ENCODE measurements at regions not wholly inside any gene's neighbourhood (a gene's known extent, or its start where the extent isn't known, plus 50 kb on each side); places are given as distances from the start of the nearest gene placed in this dataset.

DNA sequence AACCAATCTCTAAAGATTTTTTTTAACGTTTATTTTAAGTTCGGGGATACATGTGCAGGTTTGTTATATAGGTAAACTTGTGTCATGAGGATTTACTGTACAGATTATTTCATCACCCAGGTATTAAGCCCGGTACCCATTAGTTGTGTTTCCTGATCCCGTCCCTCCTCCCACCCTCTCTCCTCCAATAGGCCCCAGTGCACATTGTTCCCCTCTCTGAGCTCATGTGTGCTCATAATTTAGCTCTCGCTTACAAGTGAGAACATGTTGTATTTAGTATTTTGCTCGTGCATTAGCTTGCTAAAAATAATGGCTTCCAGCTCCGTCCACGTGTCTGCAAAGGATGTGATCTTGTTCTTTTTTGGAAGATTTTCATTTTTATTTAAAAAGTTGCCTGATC lies 2309.4 kb upstream of the AGA start:
- DNase-seq: no peak

- no peak for DNase-seq
These were observed 2313.1 kb upstream of the AGA start for GRCh38 chr4:179755322-179755721.

DNA sequence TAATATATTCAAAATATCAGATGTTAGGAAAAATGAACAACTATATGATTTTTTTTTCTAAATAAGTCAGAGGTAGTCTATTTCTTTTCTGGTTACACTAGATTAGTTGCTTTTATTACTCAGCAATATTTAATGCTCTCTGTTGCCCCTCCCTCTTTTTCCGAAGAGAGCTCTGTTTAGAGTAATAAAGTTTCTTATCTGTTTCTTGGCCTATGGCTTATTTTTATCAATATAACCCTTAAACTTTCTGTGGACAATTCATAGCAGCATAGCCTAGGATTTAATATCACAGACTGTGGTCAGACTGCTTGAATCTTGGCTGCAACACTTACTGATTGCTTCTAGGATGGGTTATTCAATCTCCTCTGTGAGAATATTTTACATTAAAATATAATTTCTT lies 2315.4 kb upstream of the AGA start:
- no peak for DNase-seq

- no peak for DNase-seq
These were observed 2320.6 kb upstream of the AGA start for GRCh38 chr4:179762840-179763239.

- DNase-seq: no peak
These were observed 2324.7 kb upstream of the AGA start for GRCh38 chr4:179766938-179767337.

GRCh38 chr4:179768996-179769395 lies 2326.8 kb upstream of the AGA start:
- no peak for DNase-seq

DNA sequence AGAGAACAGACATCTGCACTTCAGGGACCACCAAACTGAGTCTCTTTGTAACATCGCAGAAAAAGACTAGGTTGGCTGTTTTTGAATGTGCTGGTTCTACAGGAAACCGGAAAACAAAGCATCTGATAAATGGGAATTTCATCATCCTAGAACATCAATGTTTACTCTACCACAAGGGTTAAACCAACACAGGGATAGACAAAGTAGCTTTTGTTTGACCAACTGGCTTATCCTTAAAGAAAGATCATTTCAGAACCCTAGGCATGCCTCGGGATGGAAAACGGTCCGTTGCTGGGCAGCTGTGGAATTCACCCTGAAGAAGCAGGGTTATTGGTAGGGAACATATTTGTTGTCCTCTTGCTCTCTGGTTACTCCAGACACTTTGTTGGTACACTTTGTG lies 2355.5 kb upstream of the AGA start:
- DNase-seq: no peak

DNA sequence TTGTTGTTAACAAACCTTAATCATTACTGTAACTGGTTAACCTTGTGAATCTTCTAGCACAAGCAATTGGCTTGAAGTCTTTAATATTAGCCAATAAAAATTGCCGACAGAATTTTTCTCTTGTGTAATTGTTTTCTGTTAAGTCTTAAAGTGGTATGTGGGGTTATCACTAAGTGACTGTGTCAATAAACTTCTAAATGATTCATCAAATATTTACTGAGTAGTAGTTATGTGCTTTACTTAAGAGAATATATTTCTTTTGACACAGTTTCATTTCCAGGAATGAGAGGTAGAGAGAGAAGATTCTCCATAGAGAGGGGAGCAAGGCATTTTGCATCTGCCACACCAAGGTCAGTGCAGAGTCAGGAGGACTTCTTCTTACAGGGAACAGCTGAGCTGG lies 2361.6 kb upstream of the AGA start:
- DNase-seq: no peak

DNA sequence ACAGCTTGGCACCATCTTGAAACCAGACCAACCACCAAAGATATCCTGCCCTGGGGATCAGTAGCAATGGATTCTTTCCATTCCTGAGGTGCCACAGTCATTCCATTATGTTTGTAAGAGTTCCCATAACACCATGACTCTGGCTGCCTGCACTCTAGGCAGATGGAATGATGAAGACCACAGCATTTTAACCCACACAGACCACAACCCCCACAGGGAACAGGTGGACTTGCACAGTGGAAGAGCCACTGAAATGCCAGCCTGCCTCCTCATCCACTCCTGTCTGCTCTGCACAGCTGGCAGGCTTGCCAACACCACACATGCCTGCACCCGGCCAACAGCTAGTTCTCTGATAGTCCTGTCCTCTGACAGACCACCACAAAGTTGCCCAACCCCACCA lies 2362.2 kb upstream of the AGA start:
- no peak for DNase-seq

DNA sequence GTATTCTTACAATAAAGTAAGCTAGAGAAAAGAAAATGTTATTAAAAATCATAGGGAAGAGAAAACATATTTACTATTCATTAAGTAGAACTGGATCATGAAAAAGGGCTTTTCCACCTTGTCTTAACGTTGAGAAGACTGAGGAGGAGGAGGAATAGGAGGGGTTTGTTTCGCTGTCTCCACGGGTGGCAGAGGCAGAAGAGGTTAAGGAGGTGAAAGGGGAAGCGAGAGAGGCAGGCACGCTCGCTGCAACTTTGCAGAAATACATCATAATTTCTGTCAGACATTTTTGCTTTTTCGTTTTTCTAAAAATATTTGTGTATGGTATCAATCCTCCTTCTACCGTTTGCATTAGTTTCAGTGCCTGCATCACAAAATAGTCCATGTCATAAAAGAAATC lies 2375.1 kb upstream of the AGA start:
- no peak for DNase-seq

DNA sequence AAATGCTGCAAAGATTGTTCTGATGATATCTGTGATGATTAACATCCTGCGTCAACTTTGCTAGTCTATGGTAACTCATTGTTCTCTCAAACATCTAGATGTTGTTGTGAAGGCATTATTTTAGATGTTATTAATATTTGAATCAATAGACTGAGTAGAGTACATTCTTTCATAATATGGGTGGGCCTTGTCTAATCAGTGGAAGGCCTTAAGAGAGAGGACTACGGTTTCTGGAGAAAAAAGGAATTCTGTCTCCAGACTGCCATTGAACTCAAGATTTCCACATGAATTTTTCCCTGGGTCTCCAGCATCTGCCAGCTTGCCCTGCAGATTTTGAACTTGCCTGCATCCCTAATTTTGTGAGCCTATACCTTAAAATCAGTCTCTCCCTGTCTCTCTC lies 2381.1 kb upstream of the AGA start:
- DNase-seq: no peak

DNA sequence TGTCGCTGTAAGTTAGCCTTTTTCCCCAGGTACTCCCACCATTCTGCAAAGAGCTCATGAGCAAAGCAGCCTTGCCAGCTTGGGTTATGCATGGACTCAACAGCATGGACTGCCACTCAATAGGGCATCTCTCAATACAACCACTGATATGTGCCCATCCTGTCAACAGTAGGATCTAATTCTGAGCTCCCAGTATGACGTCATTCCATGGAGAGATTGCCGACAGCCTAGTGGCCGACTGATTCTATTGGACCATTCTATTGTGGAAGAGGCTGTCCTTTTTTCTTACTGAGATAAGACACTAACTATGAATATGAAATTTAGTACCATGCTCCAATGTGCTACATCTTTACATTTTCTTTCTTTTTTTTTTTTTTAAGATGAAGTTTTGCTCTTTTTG lies 2389.0 kb upstream of the AGA start:
- no peak for DNase-seq

- DNase-seq: no peak
These were observed 2394.2 kb upstream of the AGA start for GRCh38 chr4:179836179-179837075.

DNA sequence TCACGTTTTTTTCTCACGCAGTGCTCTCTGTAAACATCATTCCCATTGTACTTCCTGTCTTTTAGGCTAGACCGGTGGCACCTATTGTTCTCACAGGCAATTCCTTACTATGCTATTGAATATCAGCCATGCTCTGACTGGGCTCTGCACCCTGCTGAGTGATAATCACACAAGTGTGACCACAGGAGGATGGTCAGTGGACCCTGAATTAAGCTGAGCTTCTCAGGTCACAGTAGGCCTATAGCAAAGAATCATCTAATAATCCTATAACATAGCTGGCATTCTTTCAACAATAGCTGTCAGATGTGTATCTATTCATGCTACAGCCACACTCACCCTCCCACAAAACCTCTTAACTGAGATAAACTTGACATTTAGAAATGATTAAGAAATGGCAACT lies 2399.8 kb upstream of the TENM3 start:
- no peak for DNase-seq

- DNase-seq: no peak
These were observed 2387.7 kb upstream of the TENM3 start for GRCh38 chr4:179855469-179855868.

DNA sequence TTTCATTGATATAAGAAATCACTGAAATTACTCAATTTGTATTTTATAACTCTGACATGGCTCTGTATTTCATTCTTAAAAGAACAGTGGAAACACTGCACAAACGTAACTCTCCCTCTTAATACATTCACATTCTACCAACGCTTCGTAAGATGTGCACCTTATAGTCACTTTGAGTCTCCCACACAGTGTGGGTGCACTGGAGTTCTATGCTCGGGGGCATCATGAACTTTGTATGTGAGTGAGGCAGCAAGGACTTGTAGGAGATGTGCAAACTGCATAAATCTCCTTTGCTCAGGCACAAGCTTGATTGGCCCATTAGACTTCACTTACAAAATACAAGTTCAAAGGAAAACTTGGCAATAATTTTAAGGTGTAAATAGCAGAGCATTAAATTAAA lies 2385.0 kb upstream of the TENM3 start:
- no peak for DNase-seq

GRCh38 chr4:179867300-179867878 lies 2375.8 kb upstream of the TENM3 start:
- peak; percentile 7 for DNase-seq

DNA sequence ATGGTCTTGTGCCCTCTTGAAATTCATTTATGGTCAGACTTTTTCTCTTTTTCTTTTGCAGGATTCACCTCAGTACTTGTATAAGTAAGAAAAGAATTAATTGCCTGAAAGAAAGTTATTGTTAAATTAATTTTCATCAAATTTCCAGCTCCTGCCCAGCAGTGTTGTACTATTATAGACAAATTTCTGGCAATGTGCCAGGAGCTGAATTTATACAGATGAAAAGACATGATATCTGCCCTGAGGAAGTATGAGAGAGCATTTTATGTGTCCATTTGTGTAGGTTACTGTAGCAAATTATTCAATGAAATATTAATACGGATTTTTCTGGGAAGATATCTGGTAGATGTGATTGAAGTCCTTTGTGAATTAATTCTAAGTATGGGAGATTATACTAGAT lies 2371.5 kb upstream of the TENM3 start:
- no peak for DNase-seq

DNA sequence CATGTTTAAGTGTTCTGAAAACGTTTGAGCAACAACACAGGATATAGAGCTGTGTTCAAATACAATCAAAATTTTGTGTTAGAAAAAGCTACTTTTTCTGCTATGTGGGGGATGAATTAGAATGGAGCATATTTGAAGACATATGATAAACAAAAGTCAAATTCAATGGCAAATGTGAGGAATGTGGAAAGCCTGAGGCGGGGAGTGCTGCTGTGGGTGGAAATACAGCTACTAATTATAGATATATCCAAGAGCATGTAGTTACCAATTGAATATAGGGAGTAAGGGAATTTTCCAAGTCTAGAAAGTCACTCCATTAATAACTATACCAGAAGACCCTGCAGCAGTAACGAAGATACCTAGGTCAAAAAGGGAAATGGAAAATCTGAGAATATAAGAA lies 2370.4 kb upstream of the TENM3 start:
- DNase-seq: no peak

DNA sequence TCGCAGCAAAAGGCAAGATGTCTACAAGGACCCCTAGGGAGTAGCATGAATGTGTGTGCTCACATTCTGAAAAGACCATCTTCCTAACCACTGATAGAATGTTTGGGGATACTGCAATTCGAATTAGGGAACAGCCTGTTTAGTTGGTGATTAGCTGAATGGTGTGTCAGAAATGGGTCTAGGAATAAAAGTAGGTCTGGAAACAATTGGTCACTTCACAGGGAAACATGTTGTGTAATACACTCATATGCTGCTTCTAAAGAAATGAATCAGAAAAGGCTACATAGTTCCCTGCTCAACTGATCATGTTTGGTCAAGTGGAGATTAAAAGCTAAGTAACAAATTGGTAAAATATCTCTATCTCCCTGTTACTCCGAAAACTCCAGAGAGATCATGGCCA lies 2362.4 kb upstream of the TENM3 start:
- no peak for DNase-seq

DNA sequence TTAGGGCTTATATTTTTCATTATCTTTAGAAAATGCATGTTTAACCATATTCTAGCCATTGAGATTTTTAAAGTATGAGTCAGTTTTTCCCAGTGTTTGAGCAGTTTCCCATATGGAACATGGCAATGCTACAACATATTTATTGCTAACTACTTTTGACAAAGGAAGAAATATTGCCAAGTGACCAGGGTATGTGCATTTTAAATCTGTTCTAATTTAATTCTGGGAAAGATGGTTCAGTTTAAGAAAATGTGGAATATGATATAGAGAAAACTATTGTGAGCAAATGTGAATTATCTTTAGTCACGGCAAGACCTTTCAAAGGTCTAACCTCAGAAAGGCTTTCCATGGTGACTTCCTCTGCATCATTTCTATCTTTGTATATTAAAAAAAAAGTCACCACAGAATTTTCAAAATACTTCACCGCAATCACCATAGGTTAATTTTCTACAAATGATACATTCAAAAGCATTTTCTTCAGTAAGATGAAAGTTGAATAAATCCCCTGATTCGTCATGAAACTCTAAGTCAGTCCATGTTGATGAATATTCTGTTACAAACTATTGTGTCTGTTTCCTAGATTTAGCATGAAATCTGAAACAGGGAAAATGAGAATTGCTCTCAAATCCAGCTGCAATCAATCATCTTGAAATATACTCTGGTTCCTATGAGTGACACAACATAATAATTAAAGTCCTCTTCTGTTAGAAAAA lies 2349.0 kb upstream of the TENM3 start:
- no peak for DNase-seq

- DNase-seq: no peak
These were observed 2323.6 kb upstream of the TENM3 start for GRCh38 chr4:179919587-179919986.

- DNase-seq: no peak
These were observed 2315.7 kb upstream of the TENM3 start for GRCh38 chr4:179927473-179927872.

DNA sequence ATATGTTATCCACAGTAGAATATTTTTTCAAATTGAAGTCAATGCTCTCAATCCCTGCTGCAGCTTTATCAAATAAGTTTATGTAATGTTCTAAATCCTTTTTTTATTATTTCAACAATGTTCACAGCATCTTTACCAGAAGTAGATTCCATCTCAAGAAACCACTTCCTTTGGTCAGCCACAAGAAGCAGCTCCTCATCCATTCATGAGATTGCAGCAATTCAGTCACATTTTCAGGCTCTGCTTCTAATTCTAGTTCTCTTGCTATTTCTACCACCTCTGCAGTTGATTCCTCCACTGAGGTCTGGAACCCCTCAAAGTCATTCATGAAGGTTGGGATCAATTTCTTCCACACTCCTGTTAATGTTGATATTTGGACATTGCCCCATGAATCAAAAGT lies 2301.3 kb upstream of the TENM3 start:
- DNase-seq: no peak
